ENCODE measurements at regions not wholly inside any gene's neighbourhood (a gene's known extent, or its start where the extent isn't known, plus 50 kb on each side); places are given as distances from the start of the nearest gene placed in this dataset.

- no peak for TF ChIP-seq CTCF (conservative IDR thresholded peaks at IDR 0.05)
These were observed 66.6 kb upstream of the KITLG start for GRCh38 chr12:88646824-88647223.

GRCh38 chr12:88645816-88646215 is 65.5 kb upstream of the KITLG start:
- TF ChIP-seq CTCF (conservative IDR thresholded peaks at IDR 0.05): no peak
- H3K27ac ChIP-seq: no peak overlapping the region

More at GRCh38 chr12:88646824-88647223, 66.6 kb upstream of the KITLG start:
- H3K27ac ChIP-seq: no peak overlapping the region

GRCh38 chr12:88644946-88645702 is 64.9 kb upstream of the KITLG start:
- TF ChIP-seq CTCF (conservative IDR thresholded peaks at IDR 0.05): no peak
- H3K27ac ChIP-seq: no peak overlapping the region

GRCh38 chr12:88643685-88644084 is 63.4 kb upstream of the KITLG start:
- TF ChIP-seq CTCF (conservative IDR thresholded peaks at IDR 0.05): no peak
- H3K27ac ChIP-seq: no peak overlapping the region

- H3K27ac ChIP-seq: no peak overlapping the region
- no peak for TF ChIP-seq CTCF (conservative IDR thresholded peaks at IDR 0.05)
These were observed 62.6 kb upstream of the KITLG start for GRCh38 chr12:88642675-88643431.

GRCh38 chr12:88638966-88639760 is 58.9 kb upstream of the KITLG start:
- TF ChIP-seq CTCF (conservative IDR thresholded peaks at IDR 0.05): no peak
- H3K27ac ChIP-seq: no peak overlapping the region

- no peak overlapping the region for H3K27ac ChIP-seq
- TF ChIP-seq CTCF (conservative IDR thresholded peaks at IDR 0.05): no peak
These were observed 58.1 kb upstream of the KITLG start for GRCh38 chr12:88638388-88638787.

Measured in VCaP (cell line).